ENCODE measurements at regions not wholly inside any gene's neighbourhood (a gene's known extent, or its start where the extent isn't known, plus 50 kb on each side); places are given as distances from the start of the nearest gene placed in this dataset.

- Histone ChIP-seq H2AFZ (ENCODE audit: low read length) (no peak overlapping the region), H2BK5ac (ENCODE audit: insufficient read length, low read length) (no peak overlapping the region), H2BK15ac (ENCODE audit: low read depth, low read length) (no peak overlapping the region), H2BK12ac (ENCODE audit: insufficient read length, low read depth, low read length) (no peak overlapping the region), H2AK5ac (ENCODE audit: insufficient read length, low read length) (no peak overlapping the region), H2BK120ac (ENCODE audit: low read depth, low read length, poor library complexity, severe bottlenecking) (no peak overlapping the region), H3K56ac (ENCODE audit: insufficient read length, low read depth, low read length) (no peak overlapping the region), H2BK20ac (ENCODE audit: low read depth, low read length, poor library complexity, severe bottlenecking) (no peak overlapping the region), H3K79me1 (ENCODE audit: insufficient read depth, low read depth, low read length, poor library complexity, severe bottlenecking) (no peaks in the 10 kb centered on the region), H3K79me2 (ENCODE audit: insufficient read depth, low read length) (no peaks in the 10 kb centered on the region), H3K9ac (ENCODE audit: extremely low read depth, insufficient read length, low read length) (no peak overlapping the region), H3K4me2 (ENCODE audit: insufficient read depth, insufficient read length, low read length) (no peak overlapping the region), H3K23me2 (ENCODE audit: insufficient read length, low read depth, low read length, poor library complexity, severe bottlenecking) (peaks cover 12% of the 10 kb centered on the region), H4K91ac (ENCODE audit: insufficient read length, low read depth, low read length) (no peak overlapping the region), H3T11ph (ENCODE audit: low read length) (no peak overlapping the region), H3K4ac (ENCODE audit: low read depth, low read length) (no peak overlapping the region), H4K8ac (replicated peaks; ENCODE audit: insufficient read length, low read depth, low read length) (no peak overlapping the region), H3K23ac (ENCODE audit: insufficient read length, low read depth, low read length) (no peak overlapping the region), H3K14ac (ENCODE audit: insufficient read depth, low read length) (no peak overlapping the region), H3K4me1 (ENCODE audit: insufficient read depth, low read length) (peaks cover 2% of the 10 kb centered on the region; the same call in 1 of the 2 replicates), H3K18ac (ENCODE audit: insufficient read length, low read depth, low read length) (no peak overlapping the region), H3K9me3 (ENCODE audit: control insufficient read depth, low read depth, low read length) (no peaks in the 10 kb centered on the region), H3K27me3 (ENCODE audit: insufficient read depth, low read length) (no peaks in the 10 kb centered on the region; the same call in 1 of the 2 replicates), H4K5ac (ENCODE audit: insufficient read length, low read depth, low read length) (no peak overlapping the region), H4K20me1 (ENCODE audit: control insufficient read depth, insufficient read depth, insufficient read length) (no peaks in the 10 kb centered on the region), H3K27ac (ENCODE audit: insufficient read length, low read depth, low read length) (no peak overlapping the region)
- H3K4me3 Mint-ChIP-seq: no peak overlapping the region
- no peak for TF ChIP-seq CTCF (conservative IDR thresholded peaks at IDR 0.05)
- WGBS (ENCODE audit: extremely low coverage, insufficient read length, low lambda C conversion rate): no CpG with 5 or more reads among the region's 8 CpGs
- no peak for DNase-seq
- H3K9me3 Mint-ChIP-seq: no peaks in the 10 kb centered on the region
- peaks cover 11 to 12% of the 10 kb centered on the region in 2 experiments for H3K4me1 Mint-ChIP-seq
- no peak overlapping the region for H3K27ac Mint-ChIP-seq
- peaks cover 5% of the 10 kb centered on the region for H3K27me3 Mint-ChIP-seq (ENCODE audit: low read depth)
- no peaks in the 10 kb centered on the region for H3K36me3 Mint-ChIP-seq (ENCODE audit: insufficient read depth in 1 of 3, low read depth in 3 of 3)
Observed at GRCh38 chr11:121927097-121927785, 188.8 kb downstream of the BLID start.
